ENCODE measurements at regions not wholly inside any gene's neighbourhood (a gene's known extent, or its start where the extent isn't known, plus 50 kb on each side); places are given as distances from the start of the nearest gene placed in this dataset.

DNA sequence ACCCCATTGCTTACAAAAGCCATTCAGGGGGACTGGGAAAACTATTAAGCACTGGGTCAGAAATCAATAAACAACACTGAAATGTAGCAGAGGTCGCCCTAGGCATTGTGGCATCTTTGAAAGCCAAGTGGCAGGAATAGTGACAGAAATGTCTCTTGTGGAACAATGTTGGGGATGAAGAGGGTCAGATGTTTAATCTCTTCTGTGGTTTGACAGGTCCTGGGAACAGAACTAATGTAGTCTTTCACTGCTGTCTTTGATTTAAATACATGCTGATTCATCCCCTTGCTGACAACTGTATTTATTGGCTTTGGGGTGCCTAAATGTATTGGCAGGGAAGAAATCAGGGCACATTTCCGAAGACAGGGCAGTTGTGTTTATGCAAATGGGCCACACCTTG lies 194.8 kb downstream of the ATG4C start:
- TF ChIP-seq, protein P1, sequence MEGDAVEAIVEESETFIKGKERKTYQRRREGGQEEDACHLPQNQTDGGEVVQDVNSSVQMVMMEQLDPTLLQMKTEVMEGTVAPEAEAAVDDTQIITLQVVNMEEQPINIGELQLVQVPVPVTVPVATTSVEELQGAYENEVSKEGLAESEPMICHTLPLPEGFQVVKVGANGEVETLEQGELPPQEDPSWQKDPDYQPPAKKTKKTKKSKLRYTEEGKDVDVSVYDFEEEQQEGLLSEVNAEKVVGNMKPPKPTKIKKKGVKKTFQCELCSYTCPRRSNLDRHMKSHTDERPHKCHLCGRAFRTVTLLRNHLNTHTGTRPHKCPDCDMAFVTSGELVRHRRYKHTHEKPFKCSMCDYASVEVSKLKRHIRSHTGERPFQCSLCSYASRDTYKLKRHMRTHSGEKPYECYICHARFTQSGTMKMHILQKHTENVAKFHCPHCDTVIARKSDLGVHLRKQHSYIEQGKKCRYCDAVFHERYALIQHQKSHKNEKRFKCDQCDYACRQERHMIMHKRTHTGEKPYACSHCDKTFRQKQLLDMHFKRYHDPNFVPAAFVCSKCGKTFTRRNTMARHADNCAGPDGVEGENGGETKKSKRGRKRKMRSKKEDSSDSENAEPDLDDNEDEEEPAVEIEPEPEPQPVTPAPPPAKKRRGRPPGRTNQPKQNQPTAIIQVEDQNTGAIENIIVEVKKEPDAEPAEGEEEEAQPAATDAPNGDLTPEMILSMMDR (IDR thresholded peaks at IDR 0.05; ENCODE audit: low read depth, low read length, missing control alignments): no peak
- DNase-seq (ENCODE audit: low read depth): no peak
- no peak overlapping the region for H3K4me3 ChIP-seq (ENCODE audit: low read depth, low read length)

DNA sequence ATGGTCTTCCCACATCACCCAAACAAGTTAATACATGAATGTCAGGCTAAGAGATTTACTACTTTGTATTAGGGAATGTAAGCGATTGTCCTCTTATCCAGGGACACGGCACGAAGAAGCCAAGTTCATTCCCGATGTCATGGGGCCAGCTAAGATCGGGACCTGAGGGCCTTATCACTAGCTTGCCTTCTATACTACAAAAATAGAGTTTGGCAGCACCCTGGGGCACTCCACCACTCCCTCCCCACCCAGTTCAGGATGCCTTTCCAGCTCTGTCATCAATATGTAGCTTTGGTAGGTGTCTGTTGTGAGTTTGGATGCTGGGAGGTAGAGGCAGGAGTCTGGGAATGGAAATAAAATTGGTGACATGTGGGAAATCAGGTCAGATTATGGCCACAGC lies 197.5 kb downstream of the ATG4C start:
- TF ChIP-seq, protein P1 (IDR thresholded peaks at IDR 0.05; ENCODE audit: low read depth, low read length, missing control alignments): no peak
- no peak for DNase-seq (ENCODE audit: low read depth)
- no peak overlapping the region for H3K4me3 ChIP-seq (ENCODE audit: low read depth, low read length)

DNA sequence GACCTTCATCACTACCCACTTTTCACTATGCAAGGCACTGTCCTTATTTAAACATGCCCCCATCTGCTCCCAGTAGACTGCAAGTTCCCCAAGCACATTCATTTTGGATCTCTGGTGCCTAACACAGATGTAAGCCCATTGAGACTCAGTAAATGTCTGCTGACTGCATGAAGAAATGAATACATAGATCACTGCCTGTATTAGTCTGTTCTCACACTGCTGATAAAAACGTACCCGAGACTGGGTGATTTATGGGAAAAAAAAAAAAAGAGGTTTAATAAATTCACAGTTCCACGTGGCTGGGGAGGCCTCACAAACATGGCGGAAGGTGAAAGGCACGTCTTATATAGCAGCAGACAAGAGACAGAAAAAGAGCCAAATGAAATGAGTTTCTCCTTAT lies 204.9 kb downstream of the ATG4C start:
- TF ChIP-seq, protein P1 (IDR thresholded peaks at IDR 0.05; ENCODE audit: low read depth, low read length, missing control alignments): no peak
- DNase-seq (ENCODE audit: low read depth): no peak
- no peak overlapping the region for H3K4me3 ChIP-seq (ENCODE audit: low read depth, low read length)

DNA sequence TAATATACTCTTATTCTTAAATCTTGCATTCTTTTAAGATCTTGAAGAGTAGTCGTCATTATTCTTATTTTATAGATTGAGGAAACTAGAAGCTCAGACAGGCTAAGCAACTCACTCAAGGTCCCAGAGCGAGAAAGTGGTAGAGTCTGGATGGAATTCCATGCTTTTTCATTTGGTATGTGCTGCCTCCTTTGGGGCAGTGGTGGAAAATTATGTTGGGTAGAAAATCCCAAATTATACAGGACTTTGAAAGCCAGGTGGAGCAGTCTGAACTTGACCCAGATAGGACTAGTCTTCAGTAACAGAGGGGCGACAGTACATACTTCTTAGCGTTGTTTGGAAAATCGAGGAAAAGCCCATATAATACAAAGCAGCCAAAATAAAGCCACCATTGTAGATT lies 205.6 kb downstream of the ATG4C start:
- DNase-seq (ENCODE audit: low read depth): no peak
- TF ChIP-seq, protein P1 (IDR thresholded peaks at IDR 0.05; ENCODE audit: low read depth, low read length, missing control alignments): no peak
- H3K4me3 ChIP-seq (ENCODE audit: low read depth, low read length): no peak overlapping the region

DNA sequence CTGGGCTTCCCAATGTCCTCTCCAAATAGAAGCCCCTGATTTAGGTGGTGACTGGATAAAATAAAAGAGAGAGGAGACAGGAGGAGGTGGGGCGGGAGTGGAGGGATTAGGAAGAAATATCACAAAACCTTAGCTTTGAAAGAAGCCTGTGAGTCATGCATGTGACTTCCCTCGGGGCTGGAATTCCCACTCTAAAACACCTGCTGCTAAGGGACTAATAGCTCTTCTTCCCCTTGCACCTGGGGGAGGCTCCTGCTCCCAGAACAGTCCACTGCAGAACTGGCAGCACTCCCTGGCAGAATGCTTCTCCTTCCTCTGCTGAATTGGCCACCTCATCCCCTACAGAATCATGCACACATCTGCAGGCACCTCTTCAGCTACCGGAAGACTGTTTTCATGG lies 207.2 kb downstream of the ATG4C start:
- TF ChIP-seq, protein P1 (IDR thresholded peaks at IDR 0.05; ENCODE audit: low read depth, low read length, missing control alignments): no peak
- no peak overlapping the region for H3K4me3 ChIP-seq (ENCODE audit: low read depth, low read length)
- no peak for DNase-seq (ENCODE audit: low read depth)

DNA sequence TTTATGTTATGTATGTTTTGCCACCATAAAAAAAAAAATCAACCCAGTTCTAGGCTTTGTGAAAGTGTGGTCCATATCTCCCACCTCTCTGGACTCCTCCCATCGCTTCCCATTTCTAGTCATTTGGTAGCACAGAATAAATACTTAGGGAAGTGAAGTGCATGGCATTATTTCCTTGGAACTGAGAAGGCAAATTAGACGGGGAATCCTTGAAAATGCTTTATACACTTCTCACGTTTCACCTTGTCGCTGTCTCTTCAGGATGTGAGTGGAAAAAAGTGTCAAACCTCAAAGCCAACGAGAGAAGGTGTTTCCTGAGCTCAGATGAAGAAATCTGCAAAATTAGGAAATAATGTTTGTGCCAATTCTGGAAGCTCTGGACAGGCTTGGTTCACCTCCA lies 209.9 kb downstream of the ATG4C start:
- H3K4me3 ChIP-seq (ENCODE audit: low read depth, low read length): no peak overlapping the region
- TF ChIP-seq, protein P1 (IDR thresholded peaks at IDR 0.05; ENCODE audit: low read depth, low read length, missing control alignments): no peak
- DNase-seq (ENCODE audit: low read depth): no peak

DNA sequence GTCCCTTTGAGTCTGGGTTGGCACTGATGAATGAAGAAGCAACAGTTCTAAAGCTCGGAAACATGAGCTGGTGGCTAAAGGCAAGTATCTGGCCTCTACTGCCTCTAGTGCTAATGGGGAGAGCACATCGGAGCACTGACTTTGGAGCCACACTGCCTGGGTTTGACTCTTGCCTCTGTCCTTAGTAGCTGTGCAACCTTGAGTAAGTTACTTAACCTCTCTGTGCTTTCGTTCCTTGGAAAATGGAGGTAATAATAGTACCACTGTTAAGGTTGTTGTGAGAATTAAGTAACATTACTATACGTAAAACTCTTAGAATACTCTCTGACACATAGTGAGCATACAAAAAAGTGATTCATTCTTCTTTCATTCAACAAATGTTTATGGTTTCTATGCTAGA lies 211.2 kb downstream of the ATG4C start:
- TF ChIP-seq, protein P1 (IDR thresholded peaks at IDR 0.05; ENCODE audit: low read depth, low read length, missing control alignments): no peak
- no peak for DNase-seq (ENCODE audit: low read depth)
- no peak overlapping the region for H3K4me3 ChIP-seq (ENCODE audit: low read depth, low read length)
